Choroid plexus epithelial cell (primary cell): ENCODE measurements at regions not wholly inside any gene's neighbourhood (a gene's known extent, or its start where the extent isn't known, plus 50 kb on each side); places are given as distances from the start of the nearest gene placed in this dataset.

ENCODE experiments used
- DNase-seq: peaks from one replicate; pipeline ENCODE4 v3.0.0-alpha.2; 2010; ENCODE audit warnings: low read depth
- H3K4me3 ChIP-seq: 2 replicates; pipeline ENCODE4 v1.5.1; 2011; ENCODE audit warnings: low read depth, mild to moderate bottlenecking, control low read depth, low read length, moderate library complexity
- TF ChIP-seq, protein P1 (sequence below): conservative IDR thresholded peaks from 2 replicates; pipeline ENCODE4 v1.5.1; 2011; ENCODE audit warnings: low read depth, mild to moderate bottlenecking, control low read depth, inconsistent platforms, low read length, moderate library complexity

- DNase-seq, result no peak
- H3K4me3 ChIP-seq, result no peak overlapping the region
- TF ChIP-seq, protein P1, sequence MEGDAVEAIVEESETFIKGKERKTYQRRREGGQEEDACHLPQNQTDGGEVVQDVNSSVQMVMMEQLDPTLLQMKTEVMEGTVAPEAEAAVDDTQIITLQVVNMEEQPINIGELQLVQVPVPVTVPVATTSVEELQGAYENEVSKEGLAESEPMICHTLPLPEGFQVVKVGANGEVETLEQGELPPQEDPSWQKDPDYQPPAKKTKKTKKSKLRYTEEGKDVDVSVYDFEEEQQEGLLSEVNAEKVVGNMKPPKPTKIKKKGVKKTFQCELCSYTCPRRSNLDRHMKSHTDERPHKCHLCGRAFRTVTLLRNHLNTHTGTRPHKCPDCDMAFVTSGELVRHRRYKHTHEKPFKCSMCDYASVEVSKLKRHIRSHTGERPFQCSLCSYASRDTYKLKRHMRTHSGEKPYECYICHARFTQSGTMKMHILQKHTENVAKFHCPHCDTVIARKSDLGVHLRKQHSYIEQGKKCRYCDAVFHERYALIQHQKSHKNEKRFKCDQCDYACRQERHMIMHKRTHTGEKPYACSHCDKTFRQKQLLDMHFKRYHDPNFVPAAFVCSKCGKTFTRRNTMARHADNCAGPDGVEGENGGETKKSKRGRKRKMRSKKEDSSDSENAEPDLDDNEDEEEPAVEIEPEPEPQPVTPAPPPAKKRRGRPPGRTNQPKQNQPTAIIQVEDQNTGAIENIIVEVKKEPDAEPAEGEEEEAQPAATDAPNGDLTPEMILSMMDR, result no peak
These were observed 506.8 kb upstream of the ATXN8OS start for GRCh38 chr13:69600811-69601210.

- TF ChIP-seq, protein P1, result no peak
- H3K4me3 ChIP-seq, result no peak overlapping the region
These were observed 510.5 kb upstream of the ATXN8OS start for GRCh38 chr13:69597088-69597487.

GRCh38 chr13:69595181-69595580, 512.4 kb upstream of the ATXN8OS start:
- TF ChIP-seq, protein P1, result no peak
- no peak for DNase-seq

More at GRCh38 chr13:69597088-69597487, 510.5 kb upstream of the ATXN8OS start:
- no peak for DNase-seq

GRCh38 chr13:69591437-69591836, 516.2 kb upstream of the ATXN8OS start:
- H3K4me3 ChIP-seq, result no peak overlapping the region
- DNase-seq, result no peak
- TF ChIP-seq, protein P1, result no peak

More at GRCh38 chr13:69595181-69595580, 512.4 kb upstream of the ATXN8OS start:
- H3K4me3 ChIP-seq, result no peak overlapping the region

DNA sequence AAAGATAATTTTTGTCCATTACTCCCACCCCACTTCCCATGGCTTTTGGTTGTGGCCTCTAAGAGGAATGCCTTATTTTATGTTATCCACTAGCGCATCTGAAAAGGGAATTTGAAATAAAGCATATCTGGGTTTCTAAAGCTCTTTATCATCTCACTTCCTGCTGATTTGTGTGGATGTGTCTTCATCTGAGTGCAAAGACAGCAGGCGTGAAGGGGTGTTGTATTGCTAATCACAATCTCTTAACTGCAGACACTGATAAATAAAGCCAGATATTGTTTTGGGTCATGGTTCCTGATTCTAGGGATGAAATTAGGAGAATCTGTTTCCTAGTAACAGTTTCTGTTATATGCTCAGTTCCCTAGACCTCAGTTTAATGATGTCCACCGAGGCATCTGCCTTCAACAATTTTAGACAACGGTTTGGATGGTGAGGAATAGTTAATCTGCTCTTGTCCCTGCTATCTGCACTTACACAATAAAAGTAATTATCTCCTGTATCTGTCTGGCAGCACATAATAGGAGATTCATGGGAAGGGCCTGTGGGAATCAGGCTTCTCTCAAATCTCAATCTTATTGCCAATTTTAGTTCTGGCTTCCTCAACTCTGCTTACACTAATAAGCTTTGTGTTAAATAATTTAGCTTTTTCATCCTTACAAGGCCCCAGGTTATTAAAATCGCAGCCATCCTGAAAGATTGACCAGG, 517.9 kb upstream of the ATXN8OS start:
- H3K4me3 ChIP-seq, result no peak overlapping the region
- no peak for DNase-seq
- TF ChIP-seq, protein P1, result no peak

- no peak overlapping the region for H3K4me3 ChIP-seq
- TF ChIP-seq, protein P1, result no peak
- DNase-seq, result no peak
These were observed 522.0 kb upstream of the ATXN8OS start for GRCh38 chr13:69585656-69586055.

DNA sequence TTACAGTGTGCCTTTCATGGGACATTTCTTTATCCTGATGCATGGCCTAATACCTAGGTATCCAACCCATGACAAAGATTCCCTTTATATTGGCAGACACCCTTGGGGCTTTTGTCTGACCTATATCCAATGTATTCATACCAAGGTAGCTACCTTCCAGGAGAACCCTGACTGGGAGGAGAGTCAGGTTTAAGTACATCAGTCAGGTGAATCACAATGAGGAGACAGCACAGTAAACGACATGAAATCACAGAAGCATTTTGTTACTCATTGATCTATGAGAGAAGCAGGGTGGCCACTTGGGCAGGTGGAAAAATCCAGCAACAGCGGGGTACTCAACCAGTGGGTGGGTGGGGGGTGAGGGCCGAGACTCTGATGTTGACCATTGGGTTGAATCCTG, 527.4 kb upstream of the ATXN8OS start:
- H3K4me3 ChIP-seq, result no peak overlapping the region
- DNase-seq, result no peak
- TF ChIP-seq, protein P1, result no peak
